Activated CD8-positive, alpha-beta T cell treated with anti-CD3 and anti-CD28 coated beads for 36 hours (primary cell): ENCODE measurements at regions not wholly inside any gene's neighbourhood (a gene's known extent, or its start where the extent isn't known, plus 50 kb on each side); places are given as distances from the start of the nearest gene placed in this dataset.

ENCODE experiments used
- ATAC-seq: fragments of 200-7000 bp; cut with Tn5 transposase; one replicate; pipeline ENCODE4 v1.10.0; 2021; ENCODE audit warnings: mild to moderate bottlenecking, moderate library complexity
- CTCF ChIA-PET: fragments of 350-600 bp; sonication (Branson Sonifier 250); formaldehyde crosslinking; loops from one replicate; lab custom pipeline; 2021; ENCODE audit warnings: antibody characterized with exemption; lab: Charles Lee
- POLR2A ChIA-PET: fragments of 350-600 bp; sonication (Branson Sonifier 250); formaldehyde crosslinking; loops from one replicate; lab custom pipeline; 2021; ENCODE audit warnings: antibody characterized with exemption; lab: Charles Lee
- DNase-seq: peaks from one replicate; pipeline ENCODE4 v3.0.0-alpha.2; 2020
- H3K27ac Mint-ChIP-seq: one replicate; pipeline ENCODE4 v1.8.0; 2021; ENCODE audit warnings: mild to moderate bottlenecking, mixed read lengths
- H3K27me3 Mint-ChIP-seq: one replicate; pipeline ENCODE4 v1.8.0; 2021; ENCODE audit warnings: mixed read lengths
- H3K36me3 Mint-ChIP-seq: one replicate; pipeline ENCODE4 v1.8.0; 2021; ENCODE audit warnings: low read depth, mixed read lengths
- H3K4me1 Mint-ChIP-seq: one replicate; pipeline ENCODE4 v1.8.0; 2021; ENCODE audit warnings: low read depth, mixed read lengths
- H3K4me3 Mint-ChIP-seq: one replicate; pipeline ENCODE4 v1.8.0; 2021; ENCODE audit warnings: mild to moderate bottlenecking, moderate library complexity, mixed read lengths
- H3K9me3 Mint-ChIP-seq: one replicate; pipeline ENCODE4 v1.8.0; 2021; ENCODE audit warnings: mixed read lengths
- CTCF ChIP-seq: fragments of 200-600 bp; IDR thresholded peaks from one replicate; pipeline ENCODE4 v1.8.0; 2022; ENCODE audit warnings: antibody characterized with exemption, mild to moderate bottlenecking
- intact Hi-C: fragments of 100-400 bp; cut with micrococcal nuclease; formaldehyde crosslinking; loops from one replicate; pipeline ENCODE4 v1.10.0; 2022

- H3K27me3 Mint-ChIP-seq: peaks cover 10% of the 10 kb centered on the region
- CTCF ChIA-PET: interaction anchor here (0.7 to 3.2 kb wide), 8 partner anchors 9 to 393 kb away, joined by 3 to 14 read pairs (median 5); no protein-coding TSS in a partner anchor
- H3K4me3 Mint-ChIP-seq: no peak overlapping the region
- H3K36me3 Mint-ChIP-seq: no peaks in the 10 kb centered on the region
- peak; percentile 61 for DNase-seq
- ATAC-seq: peak; percentile 97
- intact Hi-C loops: loop anchor here (1.0 kb wide), 1 partner anchor 365 kb away; no protein-coding TSS in a partner anchor
- no peak overlapping the region for H3K27ac Mint-ChIP-seq
- no peaks in the 10 kb centered on the region for H3K9me3 Mint-ChIP-seq
- H3K4me1 Mint-ChIP-seq: no peaks in the 10 kb centered on the region
- peak; percentile 80 for TF ChIP-seq CTCF
- POLR2A ChIA-PET: interaction anchor here (0.7 kb wide), 1 partner anchor 10 kb away, joined by 3 read pairs; no protein-coding TSS in a partner anchor
These were observed 274.5 kb downstream of the CTH start for GRCh38 chr1:70685300-70686286.

GRCh38 chr1:70688580-70688979 lies 277.5 kb downstream of the CTH start:
- H3K36me3 Mint-ChIP-seq: no peaks in the 10 kb centered on the region
- H3K27me3 Mint-ChIP-seq: peaks cover 11% of the 10 kb centered on the region
- no peak overlapping the region for H3K4me3 Mint-ChIP-seq
- H3K27ac Mint-ChIP-seq: no peak overlapping the region
- intact Hi-C loops: no loop called here
- no peak for TF ChIP-seq CTCF
- no peaks in the 10 kb centered on the region for H3K4me1 Mint-ChIP-seq
- no peaks in the 10 kb centered on the region for H3K9me3 Mint-ChIP-seq
- DNase-seq: no peak
- ChIA-PET CTCF (interaction anchor here (1.2 to 1.5 kb wide), 2 partner anchors 16 to 361 kb away, joined by 3 read pairs; no protein-coding TSS in a partner anchor), POLR2A (no interaction called here)
- no peak for ATAC-seq

GRCh38 chr1:70706381-70707037 lies 295.4 kb downstream of the CTH start:
- Mint-ChIP-seq H3K27ac (no peak overlapping the region), H3K4me3 (no peak overlapping the region), H3K4me1 (no peaks in the 10 kb centered on the region), H3K36me3 (no peaks in the 10 kb centered on the region), H3K9me3 (peaks cover 5% of the 10 kb centered on the region), H3K27me3 (peaks cover 10% of the 10 kb centered on the region)
- ATAC-seq: no peak
- ChIA-PET POLR2A (no interaction called here), CTCF (no interaction called here)
- TF ChIP-seq CTCF: no peak
- intact Hi-C loops: no loop called here
- DNase-seq: no peak

- Mint-ChIP-seq H3K27ac (no peak overlapping the region), H3K4me3 (no peak overlapping the region), H3K36me3 (no peaks in the 10 kb centered on the region), H3K4me1 (no peaks in the 10 kb centered on the region), H3K9me3 (peaks cover 5% of the 10 kb centered on the region), H3K27me3 (peaks cover 10% of the 10 kb centered on the region)
- ChIA-PET POLR2A (no interaction called here), CTCF (no interaction called here)
- DNase-seq (no peak), ATAC-seq (no peak)
- intact Hi-C loops: no loop called here
- no peak for TF ChIP-seq CTCF
These were observed 296.1 kb downstream of the CTH start for GRCh38 chr1:70707214-70707613.
